OCI-LY1 (cell line): ENCODE measurements at regions not wholly inside any gene's neighbourhood (a gene's known extent, or its start where the extent isn't known, plus 50 kb on each side); places are given as distances from the start of the nearest gene placed in this dataset.

Source experiments
- H2AFZ ChIP-seq: fragments of 200-600 bp; sonication (generic), shearing (Covaris generic); 2 replicates; pipeline ENCODE4 v1.6.0; 2014; ENCODE audit warnings: antibody characterized with exemption, mild to moderate bottlenecking, low read length
- H3F3A ChIP-seq: fragments of 200-600 bp; sonication (generic), shearing (Covaris generic); 2 replicates; pipeline ENCODE4 v1.6.0; 2014; ENCODE audit warnings: mild to moderate bottlenecking, antibody characterized with exemption, low read length, moderate library complexity; ENCODE audit not compliant: insufficient read depth
- H3K27ac ChIP-seq: fragments of 200-600 bp; sonication (generic); 2 replicates; pipeline ENCODE4 v1.5.1; 2014; ENCODE audit warnings: low read length, mixed run types, mild to moderate bottlenecking, low read depth; ENCODE audit not compliant: poor library complexity, severe bottlenecking
- H3K27me3 ChIP-seq: fragments of 200-600 bp; sonication (generic); 2 replicates; pipeline ENCODE4 v1.6.0; 2014; ENCODE audit warnings: antibody characterized with exemption, mild to moderate bottlenecking, low read length, moderate library complexity; ENCODE audit not compliant: insufficient read depth
- H3K36me3 ChIP-seq: fragments of 200-600 bp; sonication (generic); 2 replicates; pipeline ENCODE4 v1.6.1; 2014; ENCODE audit warnings: mild to moderate bottlenecking, antibody characterized with exemption, low read length, moderate library complexity, mixed read lengths; ENCODE audit not compliant: insufficient read depth
- H3K4me1 ChIP-seq: fragments of 200-600 bp; sonication (generic); 2 replicates; pipeline ENCODE4 v1.5.1; 2014; ENCODE audit warnings: mild to moderate bottlenecking, low read length, moderate library complexity; ENCODE audit not compliant: insufficient read depth, severe bottlenecking
- H3K4me2 ChIP-seq: fragments of 200-600 bp; sonication (generic), shearing (Covaris generic); 2 replicates; pipeline ENCODE4 v1.6.1; 2014; ENCODE audit warnings: low read length
- H3K4me3 ChIP-seq: fragments of 200-600 bp; sonication (generic); 2 replicates; pipeline ENCODE4 v1.5.1; 2014; ENCODE audit warnings: low read length, low read depth, mild to moderate bottlenecking, mixed read lengths; ENCODE audit not compliant: poor library complexity, severe bottlenecking
- H3K79me2 ChIP-seq: fragments of 200-600 bp; shearing (Covaris generic); 2 replicates; pipeline ENCODE4 v1.6.1; 2016; ENCODE audit warnings: mixed run types, low read length, mixed read lengths; ENCODE audit not compliant: insufficient read depth
- H3K9ac ChIP-seq: fragments of 200-600 bp; sonication (generic), shearing (Covaris generic); 2 replicates; pipeline ENCODE4 v1.6.1; 2014; ENCODE audit warnings: mild to moderate bottlenecking, low read length, mixed read lengths
- H3K9me2 ChIP-seq: fragments of 200-600 bp; sonication (generic), shearing (Covaris generic); 2 replicates; pipeline ENCODE4 v1.6.1; 2014; ENCODE audit warnings: low read depth, mild to moderate bottlenecking, low read length, mixed read lengths
- H3K9me3 ChIP-seq: fragments of 200-600 bp; shearing (Covaris generic); 2 replicates; pipeline ENCODE4 v1.6.1; 2014; ENCODE audit warnings: low read length, mixed read lengths
- H4K20me1 ChIP-seq: fragments of 200-600 bp; sonication (generic), shearing (Covaris generic); 2 replicates; pipeline ENCODE4 v1.6.0; 2016; ENCODE audit warnings: mild to moderate bottlenecking, low read length; ENCODE audit not compliant: insufficient read depth
- EZH2 ChIP-seq: fragments of 200-600 bp; sonication (generic), shearing (Covaris generic); IDR thresholded peaks from 2 replicates; pipeline ENCODE4 v1.8.0; 2017; ENCODE audit warnings: borderline replicate concordance, mixed run types, mild to moderate bottlenecking, antibody characterized with exemption, low read length, moderate library complexity, mixed read lengths
- TF ChIP-seq, protein P1 (sequence below): fragments of 200-600 bp; sonication (generic), shearing (Covaris generic); IDR thresholded peaks from 2 replicates; pipeline ENCODE4 v1.5.1; 2017; ENCODE audit warnings: mild to moderate bottlenecking, antibody characterized with exemption, low read length, moderate library complexity, mixed read lengths

DNA sequence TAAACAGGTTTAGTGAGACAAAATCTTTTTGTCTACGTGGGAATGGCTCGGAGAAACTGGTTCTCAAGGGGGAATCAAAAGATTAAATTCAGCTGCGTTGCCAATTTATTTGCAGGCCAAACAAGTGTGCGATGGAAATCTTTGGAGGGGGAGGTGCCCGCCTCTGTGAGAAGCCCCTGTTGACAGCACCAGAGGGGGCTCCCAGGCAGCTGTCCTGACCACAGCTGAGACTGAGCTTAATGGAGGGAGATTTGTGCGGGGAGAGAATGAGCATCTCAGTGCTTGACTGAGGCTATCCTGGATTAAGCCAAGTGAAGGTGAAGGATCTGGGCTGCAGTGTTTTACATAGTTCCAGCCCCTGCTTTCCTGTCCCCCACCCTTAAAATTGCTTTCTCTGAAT, 169.7 kb downstream of the ATG4C start:
- Histone ChIP-seq H3F3A (no peaks in the 10 kb centered on the region), H3K4me3 (no peak overlapping the region), H4K20me1 (no peaks in the 10 kb centered on the region), H3K4me2 (no peak overlapping the region), H3K4me1 (no peaks in the 10 kb centered on the region), H3K9me2 (no peaks in the 10 kb centered on the region), H3K79me2 (no peaks in the 10 kb centered on the region), H3K36me3 (no peaks in the 10 kb centered on the region), H3K27me3 (no peaks in the 10 kb centered on the region), H3K9me3 (no peaks in the 10 kb centered on the region), H3K9ac (no peak overlapping the region), H2AFZ (no peak overlapping the region), H3K27ac (no peak overlapping the region)
- no peak for TF ChIP-seq EZH2
- TF ChIP-seq, protein P1, sequence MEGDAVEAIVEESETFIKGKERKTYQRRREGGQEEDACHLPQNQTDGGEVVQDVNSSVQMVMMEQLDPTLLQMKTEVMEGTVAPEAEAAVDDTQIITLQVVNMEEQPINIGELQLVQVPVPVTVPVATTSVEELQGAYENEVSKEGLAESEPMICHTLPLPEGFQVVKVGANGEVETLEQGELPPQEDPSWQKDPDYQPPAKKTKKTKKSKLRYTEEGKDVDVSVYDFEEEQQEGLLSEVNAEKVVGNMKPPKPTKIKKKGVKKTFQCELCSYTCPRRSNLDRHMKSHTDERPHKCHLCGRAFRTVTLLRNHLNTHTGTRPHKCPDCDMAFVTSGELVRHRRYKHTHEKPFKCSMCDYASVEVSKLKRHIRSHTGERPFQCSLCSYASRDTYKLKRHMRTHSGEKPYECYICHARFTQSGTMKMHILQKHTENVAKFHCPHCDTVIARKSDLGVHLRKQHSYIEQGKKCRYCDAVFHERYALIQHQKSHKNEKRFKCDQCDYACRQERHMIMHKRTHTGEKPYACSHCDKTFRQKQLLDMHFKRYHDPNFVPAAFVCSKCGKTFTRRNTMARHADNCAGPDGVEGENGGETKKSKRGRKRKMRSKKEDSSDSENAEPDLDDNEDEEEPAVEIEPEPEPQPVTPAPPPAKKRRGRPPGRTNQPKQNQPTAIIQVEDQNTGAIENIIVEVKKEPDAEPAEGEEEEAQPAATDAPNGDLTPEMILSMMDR, result no peak

DNA sequence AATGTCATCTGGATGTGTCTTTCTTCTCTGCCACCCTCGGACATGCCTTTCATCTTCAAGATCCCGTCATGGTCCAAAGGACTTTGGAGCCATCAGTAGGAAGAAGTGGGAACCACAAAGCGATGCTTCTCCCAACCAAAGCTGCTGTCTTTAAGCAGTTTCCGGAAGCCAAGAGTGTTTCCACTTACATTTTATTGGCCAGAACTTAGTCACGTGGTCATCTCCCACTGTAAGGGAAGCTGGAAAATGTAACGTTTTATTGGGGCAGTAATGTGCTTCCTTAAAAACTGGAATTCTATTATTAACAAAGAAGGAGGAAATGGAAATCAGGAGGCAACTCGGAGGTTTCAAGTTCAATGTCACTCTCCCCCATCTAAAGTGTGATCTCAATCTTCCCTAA, 170.8 kb downstream of the ATG4C start:
- Histone ChIP-seq H3K36me3 (no peaks in the 10 kb centered on the region), H3K4me2 (no peak overlapping the region), H3K4me3 (no peak overlapping the region), H3K27me3 (no peaks in the 10 kb centered on the region), H3F3A (no peaks in the 10 kb centered on the region), H3K9me3 (no peaks in the 10 kb centered on the region), H3K9me2 (no peaks in the 10 kb centered on the region), H3K79me2 (no peaks in the 10 kb centered on the region), H3K27ac (no peak overlapping the region), H3K4me1 (no peaks in the 10 kb centered on the region), H3K9ac (no peak overlapping the region), H4K20me1 (no peaks in the 10 kb centered on the region), H2AFZ (no peak overlapping the region)
- TF ChIP-seq EZH2, result no peak
- TF ChIP-seq, protein P1, result no peak

DNA sequence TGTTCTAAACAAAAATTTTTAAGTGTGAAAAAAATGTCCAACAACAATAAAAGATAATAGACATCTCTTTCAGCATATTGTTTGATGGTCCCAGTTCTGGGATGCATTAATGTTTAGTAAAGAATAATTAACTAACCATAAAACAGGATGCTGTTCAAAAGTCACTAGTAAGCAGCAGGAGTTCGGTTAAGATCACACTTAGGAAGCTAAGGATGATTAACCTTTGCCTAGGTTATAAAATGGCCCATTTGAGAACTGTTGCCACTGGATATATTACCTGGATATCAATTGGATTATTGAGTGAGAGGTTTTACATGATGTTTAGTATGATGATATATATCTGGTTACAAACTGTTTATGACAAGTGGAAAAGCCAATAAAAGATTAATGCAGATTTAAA, 171.7 kb downstream of the ATG4C start:
- TF ChIP-seq, protein P1, result no peak
- no peak for TF ChIP-seq EZH2
- Histone ChIP-seq H4K20me1 (no peaks in the 10 kb centered on the region), H3K4me3 (no peak overlapping the region), H3K9ac (no peak overlapping the region), H3F3A (no peaks in the 10 kb centered on the region), H3K27ac (no peak overlapping the region), H3K36me3 (no peaks in the 10 kb centered on the region), H3K9me2 (no peaks in the 10 kb centered on the region), H3K9me3 (no peaks in the 10 kb centered on the region), H3K4me1 (no peaks in the 10 kb centered on the region), H3K27me3 (no peaks in the 10 kb centered on the region), H3K4me2 (no peak overlapping the region), H3K79me2 (no peaks in the 10 kb centered on the region), H2AFZ (no peak overlapping the region)
